IPS-NIHi7 (cell line): ENCODE measurements at regions not wholly inside any gene's neighbourhood (a gene's known extent, or its start where the extent isn't known, plus 50 kb on each side); places are given as distances from the start of the nearest gene placed in this dataset.

Experiments used
- DNase-seq: peaks from one replicate; pipeline ENCODE4 v3.0.0; 2012; ENCODE audit warnings: mixed read lengths; ENCODE audit errors: extremely low spot score

DNA sequence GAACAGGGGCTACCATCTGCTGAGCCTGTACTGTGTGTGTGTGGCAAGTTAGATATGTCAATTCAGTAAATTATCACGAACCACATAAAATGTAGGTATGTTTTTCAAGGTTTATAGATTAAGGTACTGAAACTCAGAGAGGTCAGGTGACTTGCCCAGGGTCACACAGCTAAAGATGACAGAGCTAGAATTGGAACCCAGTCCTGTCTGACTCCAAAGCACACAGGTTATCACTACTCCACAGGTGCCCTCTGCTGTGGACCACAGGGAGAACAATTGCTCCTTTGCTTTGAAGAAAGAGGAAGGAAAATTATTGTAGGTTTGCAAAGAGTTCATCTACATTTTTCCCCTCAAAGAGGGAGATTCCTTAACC lies 229.7 kb upstream of the AGAP1 start:
- no peak for DNase-seq

DNA sequence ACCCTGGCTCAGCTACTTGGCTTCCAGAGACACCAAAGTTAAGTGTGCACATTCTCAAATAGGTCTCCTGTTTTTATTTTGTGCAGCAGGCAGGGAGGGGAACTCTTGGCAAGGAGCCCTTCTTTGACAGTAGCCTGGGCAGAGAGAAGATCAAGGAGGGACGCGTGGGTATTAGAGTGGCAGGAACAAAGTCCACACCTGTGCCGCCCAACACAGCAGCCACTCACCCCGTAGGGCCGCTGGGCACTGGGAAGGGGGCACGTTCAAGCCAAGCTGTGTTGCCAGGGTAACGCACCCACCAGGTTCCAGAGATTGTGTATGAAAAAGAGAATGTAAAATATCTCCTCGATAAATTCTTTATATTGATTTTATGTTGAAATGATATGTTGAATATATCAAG lies 229.3 kb upstream of the AGAP1 start:
- DNase-seq, result no peak

DNA sequence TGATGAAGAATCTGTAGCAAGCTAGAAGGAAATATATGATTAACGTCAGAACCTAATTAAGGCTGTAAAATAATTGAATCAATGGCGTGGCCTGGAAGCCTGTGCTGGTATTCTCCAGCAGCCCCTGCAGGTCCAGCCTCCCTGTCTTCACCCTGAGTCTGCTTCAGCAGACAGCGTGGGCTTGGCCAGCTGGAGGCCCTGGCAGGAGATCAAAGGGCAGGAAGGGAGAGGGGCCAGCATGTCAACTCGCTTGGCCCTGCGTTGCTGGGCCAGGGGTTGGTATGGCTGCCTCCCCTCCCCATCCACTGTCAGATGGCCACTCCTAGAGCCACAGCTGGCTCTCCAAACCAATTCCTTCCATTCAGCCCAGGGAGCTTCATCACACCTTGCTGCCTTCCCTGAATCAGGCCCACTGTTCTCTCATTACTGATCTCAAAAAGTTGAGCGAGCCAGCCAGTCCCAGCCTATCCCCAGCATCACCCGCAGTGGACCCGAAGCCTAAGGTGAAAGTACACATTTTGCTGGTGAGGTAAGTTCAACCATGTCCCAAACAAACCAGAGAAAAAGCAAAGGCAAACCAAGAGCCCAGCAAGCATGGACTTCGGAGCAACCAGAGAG lies 228.4 kb upstream of the AGAP1 start:
- no peak for DNase-seq

DNA sequence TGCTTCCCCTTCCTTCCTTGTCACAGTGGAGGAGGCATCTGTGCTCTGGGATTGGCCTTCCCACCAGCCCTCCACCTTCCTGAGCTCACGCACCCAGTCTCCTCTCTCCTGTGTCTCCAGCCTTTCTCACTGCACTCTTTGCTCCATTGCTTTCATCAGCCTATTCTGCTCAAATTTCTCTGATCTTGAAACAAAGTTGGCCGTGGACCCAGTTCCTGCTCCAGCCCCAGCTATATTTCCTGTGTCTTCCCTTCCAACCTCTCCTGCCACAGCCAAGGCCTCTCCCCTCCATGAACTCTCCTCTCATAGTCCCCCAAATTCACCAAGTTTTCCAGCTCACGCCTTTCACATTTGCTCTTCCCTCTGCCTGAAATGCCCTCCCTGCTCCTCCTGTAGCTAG lies 226.6 kb upstream of the AGAP1 start:
- no peak for DNase-seq

DNA sequence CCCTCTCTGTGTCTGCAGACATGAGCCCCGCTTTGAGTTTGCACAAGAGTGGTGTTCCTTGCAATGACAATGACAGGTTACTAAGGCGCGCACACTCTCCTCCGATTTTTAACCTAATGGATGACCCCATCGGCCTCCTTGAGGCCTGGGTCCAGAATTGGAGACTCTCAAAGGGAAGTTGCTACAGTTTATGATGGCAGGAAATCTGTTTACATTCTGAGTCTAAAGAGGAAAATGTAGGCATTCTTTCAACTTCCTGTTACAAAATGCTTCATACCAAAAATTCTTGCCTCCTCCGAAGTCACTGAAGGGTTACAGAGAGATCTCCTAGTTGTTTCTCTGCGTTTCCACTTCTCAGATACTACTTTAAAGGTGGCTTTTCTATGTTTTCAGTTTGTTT lies 225.3 kb upstream of the AGAP1 start:
- DNase-seq, result no peak

DNA sequence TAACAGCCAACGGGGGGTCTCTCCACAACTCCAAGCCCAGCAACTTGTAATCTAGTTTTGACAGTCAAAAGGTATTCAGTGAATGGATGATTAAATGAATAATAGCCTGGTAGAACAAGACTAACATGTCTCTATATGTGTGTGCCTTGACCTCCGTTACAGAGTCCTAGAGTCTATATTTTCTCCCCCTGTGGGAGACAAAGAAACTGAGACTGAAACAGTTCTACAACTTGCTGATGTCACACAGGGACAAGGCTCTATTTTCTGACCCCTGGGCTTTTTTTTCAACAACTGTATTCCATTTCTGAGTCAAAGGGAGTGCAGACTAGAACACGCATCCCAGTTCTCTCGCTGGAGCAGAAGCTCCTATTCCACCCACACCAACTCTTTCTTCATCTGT lies 223.6 kb upstream of the AGAP1 start:
- DNase-seq, result no peak

DNA sequence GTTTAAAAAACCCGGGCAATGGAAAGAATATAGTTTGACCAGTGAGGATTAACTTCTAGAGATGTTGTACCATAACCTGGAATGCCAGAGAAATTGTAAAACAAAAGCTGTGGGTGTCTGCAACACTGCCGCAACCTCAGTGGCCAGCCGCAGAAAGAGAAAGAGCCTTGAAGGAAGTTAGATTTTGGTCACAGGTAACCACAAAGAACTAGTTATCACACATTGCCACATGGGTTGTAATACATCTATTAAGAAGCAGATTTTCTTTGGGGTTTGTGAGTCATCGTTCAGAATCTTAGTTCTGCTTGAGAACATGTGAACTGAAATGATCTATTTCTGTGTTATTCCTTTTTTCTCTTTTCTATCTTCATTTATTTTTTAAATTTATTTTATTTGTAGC lies 222.9 kb upstream of the AGAP1 start:
- no peak for DNase-seq

DNA sequence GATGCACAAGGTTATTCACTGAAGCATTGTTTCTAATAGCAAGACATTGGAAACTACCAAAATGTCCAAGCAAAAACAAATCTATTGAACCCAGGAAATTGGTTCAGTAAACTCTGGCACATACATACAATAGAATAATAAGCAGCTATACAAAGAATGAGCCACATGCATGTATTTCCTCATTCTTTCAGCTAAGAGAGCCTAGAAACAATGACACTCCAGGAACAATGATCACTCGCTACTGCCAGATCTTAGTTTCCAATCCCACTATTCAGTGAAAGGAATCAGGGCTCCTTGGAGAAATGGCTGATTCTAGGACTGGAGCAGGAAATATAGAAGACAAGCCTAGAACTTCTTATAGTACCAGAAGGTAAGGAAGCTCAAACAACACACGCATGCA lies 221.9 kb upstream of the AGAP1 start:
- no peak for DNase-seq

DNA sequence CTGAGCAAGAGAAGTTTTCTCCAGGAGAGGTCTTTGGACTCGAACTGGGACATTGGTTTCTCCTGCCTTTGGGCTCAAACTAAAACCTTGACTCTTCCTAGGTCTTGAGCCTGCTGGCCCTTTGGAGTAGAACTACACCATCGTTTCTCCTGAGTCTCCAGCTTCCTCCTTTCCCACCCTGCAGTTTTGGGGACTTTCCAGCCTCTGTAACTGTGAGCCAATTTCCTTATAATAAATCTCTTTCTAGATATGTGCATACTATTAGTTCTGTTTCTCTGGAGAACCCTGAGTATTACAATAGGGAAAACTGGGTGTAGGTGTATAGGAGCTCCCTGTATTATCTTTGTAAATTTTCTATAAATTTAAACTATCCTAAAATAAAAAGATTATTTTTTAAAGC lies 219.8 kb upstream of the AGAP1 start:
- DNase-seq, result no peak

DNA sequence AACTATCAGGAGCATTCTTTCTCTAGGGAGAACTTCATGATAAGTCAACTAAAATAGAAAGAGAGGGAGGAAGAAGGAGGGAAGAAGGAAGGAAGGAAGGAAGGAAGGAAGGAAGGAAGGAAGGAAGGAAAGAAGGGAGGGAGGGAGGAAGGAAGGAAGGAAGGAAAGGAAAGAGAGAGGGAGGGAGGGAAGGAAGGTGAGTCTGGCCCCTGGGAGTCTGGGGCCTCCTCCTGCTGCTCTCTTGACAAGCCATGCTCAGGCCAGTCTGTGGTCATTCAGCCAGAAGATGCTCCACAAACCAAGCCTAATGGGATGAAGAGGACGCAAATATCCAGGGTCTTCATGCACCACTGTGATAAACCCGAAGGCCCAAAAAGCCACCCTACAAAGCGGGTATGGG lies 216.4 kb upstream of the AGAP1 start:
- no peak for DNase-seq

DNA sequence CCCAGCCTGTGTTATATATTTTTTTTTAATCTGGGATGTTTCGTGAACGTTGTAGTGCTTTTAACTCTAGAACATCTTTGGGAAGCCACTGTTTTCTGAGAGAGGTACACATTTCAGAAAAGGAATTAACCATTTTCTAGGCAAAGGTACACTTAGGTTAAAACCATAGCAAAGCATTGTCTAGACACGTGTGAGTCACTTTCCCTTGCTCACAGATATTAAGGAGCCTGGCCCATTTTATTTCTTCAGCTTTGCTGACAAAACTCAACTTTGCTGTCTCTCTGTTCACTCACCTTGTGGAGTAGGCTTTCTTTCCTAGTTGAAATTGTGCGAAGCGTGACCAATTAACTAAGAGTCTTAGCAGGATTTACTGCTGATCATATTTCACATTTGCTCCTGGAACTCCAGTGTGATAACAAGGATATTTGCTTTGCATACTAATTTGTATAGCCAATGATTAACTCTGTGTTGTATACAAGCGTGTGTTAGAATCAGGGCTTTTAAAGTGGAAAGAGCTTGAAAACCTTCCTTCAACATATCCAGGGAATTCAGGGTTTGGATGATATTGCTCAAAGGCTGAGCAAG lies 215.0 kb upstream of the AGAP1 start:
- no peak for DNase-seq

DNA sequence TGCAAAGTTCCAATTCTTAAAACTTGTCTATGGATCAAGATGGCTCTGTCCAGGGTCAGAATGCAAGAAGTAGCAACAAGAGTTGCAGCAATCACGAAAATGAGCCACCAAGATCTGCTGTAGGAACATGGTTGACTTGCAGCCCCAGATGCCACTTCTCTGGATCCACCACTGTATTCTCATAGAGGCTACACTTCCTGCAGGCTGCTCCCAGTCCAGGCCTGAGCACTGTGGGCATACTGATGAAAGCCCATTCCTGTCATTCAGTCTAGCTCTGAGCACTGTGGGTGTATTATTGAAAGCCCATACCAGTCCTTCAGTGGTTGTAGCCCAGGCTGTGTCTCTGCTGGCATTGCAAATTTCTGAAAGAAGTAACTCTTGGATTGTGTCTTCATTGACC lies 213.9 kb upstream of the AGAP1 start:
- DNase-seq, result no peak

DNA sequence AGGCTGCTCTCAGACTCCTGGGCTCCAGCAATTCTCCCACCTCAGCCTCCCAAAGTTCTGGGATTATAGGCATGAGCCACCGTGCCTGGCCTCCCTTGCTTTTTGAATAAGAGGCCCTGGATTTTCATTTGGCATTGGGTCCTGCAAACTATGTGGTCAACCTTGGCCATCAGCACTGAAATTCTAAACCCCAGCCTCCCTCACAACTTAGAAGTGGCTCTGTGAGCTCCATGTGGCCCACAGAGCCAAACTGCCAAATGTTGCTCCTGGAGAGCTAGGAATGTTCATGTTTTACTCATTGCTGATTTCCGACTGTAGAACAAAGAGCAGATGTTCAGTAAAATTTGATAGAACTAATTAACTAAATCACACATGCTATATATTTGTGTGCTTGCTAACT lies 210.6 kb upstream of the AGAP1 start:
- DNase-seq, result no peak

DNA sequence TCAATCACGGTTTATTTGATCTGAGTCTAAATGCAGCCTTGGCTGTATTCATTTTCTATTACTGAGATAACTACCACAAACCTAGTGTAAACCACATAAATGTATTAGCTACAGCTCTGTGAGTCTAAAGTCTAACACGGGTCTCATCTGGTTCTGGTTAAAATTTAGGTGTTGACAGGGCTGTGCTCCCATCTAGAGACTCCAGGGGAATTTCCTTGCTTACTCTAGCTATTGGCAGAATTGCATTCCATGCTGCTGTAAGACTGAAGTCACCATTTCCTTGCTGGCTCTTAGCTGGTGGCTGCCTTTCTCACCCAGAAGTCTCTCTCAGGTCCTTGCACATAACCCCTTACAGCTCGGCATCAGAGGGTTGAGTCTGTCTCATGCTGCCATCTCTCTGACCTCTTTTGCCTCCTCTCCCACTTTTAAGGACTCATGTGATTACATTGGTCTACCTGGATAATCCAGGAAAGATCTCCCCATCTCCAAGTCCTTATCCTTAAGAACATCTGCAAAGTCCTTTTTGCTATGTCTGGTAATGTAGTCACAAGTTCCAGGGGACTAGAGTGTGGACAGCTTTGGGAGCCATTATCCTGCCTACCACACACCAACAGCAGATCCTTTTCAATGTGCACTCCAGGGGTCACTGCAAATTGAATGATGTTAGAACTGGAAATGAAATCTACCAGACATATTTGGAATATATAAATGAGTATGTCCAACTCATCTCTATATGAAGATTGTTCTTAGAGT lies 207.0 kb upstream of the AGAP1 start:
- no peak for DNase-seq

DNA sequence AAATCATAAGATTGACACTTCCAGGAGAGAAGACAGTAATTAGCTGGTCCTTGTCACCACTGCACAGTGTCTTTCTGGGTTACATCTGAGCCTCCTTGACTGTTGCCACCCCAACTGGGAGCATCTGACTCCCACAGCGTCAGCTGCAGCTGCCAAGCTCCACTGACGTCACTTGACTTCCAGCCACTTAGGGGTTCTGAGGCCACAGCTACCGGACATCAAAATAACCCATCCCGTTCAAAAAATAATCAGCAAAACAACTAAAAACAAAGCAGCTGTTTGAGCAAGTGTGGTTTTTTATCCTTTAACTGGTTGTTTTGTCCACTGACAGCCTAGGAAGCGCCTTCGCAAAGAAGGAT lies 206.5 kb upstream of the AGAP1 start:
- no peak for DNase-seq

DNA sequence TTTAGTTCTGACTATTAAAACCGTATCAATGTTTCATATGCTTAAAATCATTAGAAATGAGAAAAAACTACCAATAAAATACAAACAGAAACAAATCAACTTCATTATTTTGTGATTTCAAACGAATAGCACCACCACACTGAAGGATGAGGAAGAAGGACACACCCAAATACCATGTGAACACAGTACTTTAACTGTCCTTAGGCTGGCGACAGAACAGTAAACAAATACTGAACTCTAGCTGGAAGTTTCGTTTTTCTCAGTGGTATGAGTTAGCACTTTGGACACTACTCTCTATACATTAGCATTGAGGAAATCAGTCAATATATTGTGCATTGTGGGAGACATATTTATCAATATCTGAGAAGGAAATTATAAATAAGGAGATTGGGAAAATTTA lies 202.4 kb upstream of the AGAP1 start:
- no peak for DNase-seq

DNA sequence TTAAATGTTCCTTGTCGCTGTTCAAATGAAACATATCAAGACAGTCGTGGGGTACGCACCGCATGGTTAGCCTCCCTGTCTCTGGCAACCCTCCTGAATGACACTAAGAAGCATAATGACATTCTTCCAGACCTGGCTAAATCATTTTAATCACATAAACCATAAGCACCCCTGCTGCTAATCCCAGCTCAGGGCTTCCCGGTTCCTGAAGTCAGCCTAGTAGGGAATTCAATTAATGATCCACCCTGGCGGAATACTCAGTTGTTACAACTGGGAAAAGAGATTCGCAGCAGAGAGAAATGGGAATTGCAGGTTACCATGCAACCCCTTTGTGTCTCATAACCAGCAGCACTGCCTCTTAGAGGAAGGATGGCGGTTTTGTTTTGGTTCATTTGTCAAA lies 200.8 kb upstream of the AGAP1 start:
- no peak for DNase-seq

DNA sequence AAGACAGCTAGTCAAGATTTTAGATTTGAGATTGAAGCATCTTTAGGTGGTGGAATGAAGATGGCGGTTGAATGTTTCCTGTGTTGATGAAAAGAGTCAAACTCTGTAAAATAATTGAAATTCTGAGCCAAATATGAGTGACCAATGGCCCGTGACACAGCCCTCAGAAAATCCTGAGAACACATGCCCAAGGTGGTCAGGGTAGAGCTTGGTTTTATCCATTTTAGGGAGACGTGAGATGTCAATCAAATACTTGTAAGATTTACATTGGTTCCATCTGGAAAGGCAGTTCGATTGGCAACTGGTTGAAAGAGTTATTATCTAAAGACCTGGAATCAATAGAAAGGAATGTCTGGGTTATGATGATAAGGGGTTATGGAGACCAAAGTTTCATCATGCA lies 198.0 kb upstream of the AGAP1 start:
- no peak for DNase-seq

DNA sequence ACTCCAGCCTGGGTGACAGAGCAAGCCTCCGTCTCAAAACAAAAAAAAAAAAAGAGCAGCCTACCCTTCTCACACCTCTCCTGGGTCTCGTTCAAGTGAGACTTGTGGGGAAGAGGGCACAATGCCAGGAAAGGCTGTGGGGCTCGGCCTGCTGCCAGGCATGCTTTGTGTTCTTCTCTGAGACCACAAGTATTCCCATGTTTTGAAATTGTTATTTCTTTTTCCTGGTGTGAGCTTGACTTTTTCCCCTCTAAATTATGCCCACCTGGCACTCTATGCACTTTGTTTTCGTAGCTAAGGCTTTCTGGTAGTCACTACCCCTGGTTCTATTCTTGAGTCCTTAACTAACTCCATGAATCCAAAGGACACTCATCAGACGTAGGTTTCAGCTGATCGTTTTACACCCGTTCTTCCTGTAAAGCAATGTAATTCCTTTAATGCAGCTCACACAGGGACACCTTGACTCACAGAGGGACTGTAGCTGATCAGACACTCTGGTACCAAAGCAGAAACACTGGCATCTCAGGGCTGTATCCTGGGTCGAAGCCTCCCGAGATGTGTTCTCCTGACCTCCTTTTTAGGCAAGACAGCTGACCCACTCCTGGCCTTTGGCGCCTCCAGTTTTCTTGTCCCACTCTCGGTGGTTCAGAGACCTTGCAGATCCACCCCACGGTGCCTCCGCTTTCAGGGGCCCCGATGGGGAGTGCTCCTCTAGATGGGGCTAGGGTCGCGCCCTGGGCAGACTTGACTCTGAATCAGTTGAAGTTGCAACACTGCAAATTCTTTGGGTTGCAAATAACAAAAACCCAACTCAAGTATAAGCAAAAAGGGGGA lies 193.3 kb upstream of the AGAP1 start:
- DNase-seq, result no peak

DNA sequence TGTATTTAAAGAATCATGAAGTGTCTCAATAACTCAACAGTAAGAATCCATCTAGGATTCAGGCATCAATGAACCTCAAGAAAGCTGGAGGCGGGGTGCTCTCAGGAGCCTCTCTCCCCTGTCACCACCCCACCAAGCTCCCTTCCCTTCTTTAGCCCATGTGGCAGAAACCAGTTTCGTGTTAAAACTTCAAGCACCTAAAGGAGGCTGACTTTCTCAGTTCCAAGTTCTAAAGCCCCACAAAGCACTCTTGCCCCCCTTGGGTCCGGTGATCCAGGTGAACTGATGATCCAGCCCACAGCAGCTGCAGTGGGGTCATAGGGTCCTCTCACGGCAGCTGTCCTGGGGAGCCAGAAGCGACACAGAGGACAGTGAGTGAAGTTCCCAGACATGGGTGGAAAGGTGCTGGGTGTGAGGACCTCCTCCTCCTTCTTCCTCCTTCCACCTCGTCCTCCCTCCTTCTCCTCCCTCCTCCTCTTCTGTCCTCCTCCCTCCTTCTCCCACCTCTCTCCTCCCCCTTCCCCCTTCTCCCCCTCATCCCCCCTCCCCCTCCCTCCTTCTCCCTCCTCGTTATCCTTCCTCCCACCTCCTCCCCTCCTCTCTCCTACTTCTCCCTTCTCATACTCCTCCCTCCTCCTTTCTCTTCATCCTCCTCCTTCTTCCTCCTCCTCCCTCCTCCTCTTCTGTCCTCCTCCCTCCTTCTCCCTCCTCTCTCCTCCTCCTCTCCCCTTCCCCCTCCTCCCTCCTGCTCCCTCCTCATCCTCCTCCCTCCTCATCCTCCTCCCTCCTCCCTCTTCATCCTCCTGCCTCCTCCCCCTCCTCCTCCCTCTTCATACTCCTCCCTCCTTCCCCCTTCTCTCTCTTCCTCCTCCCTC lies 192.4 kb upstream of the AGAP1 start:
- no peak for DNase-seq

DNA sequence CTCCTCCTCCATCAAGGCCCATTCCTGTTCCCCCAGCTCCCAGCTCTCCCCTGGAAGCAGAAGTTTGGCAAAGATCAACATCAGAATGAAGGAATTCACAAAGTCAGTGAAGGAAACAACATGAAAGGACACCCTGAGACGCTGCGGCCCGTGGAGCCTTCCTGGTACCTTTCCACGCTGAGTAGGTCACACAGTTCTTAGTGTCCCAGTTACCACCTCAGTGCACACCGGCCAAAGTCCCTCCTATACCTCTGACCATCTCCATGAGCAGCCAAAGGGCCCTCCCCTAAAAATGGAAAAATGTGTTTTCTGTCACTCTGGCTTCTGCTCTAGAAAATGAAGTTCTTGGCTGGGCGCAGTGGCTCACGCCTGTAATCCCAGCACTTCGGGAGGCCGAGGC lies 191.6 kb upstream of the AGAP1 start:
- no peak for DNase-seq
